NT2/D1 (cell line): ENCODE measurements at regions not wholly inside any gene's neighbourhood (a gene's known extent, or its start where the extent isn't known, plus 50 kb on each side); places are given as distances from the start of the nearest gene placed in this dataset.

Experiments used
- SUZ12 ChIP-seq: IDR thresholded peaks from 2 replicates; pipeline ENCODE4 v1.6.1; 2011; ENCODE audit not compliant: insufficient read length, insufficient read depth; ENCODE audit errors: extremely low read depth
- YY1 ChIP-seq: IDR thresholded peaks from 2 replicates; pipeline ENCODE4 v1.6.1; 2011; ENCODE audit not compliant: insufficient read length, insufficient read depth
- ZNF274 ChIP-seq: IDR thresholded peaks from 2 replicates; pipeline ENCODE4 v1.6.1; 2011; ENCODE audit warnings: mild to moderate bottlenecking, low read depth, low read length

DNA sequence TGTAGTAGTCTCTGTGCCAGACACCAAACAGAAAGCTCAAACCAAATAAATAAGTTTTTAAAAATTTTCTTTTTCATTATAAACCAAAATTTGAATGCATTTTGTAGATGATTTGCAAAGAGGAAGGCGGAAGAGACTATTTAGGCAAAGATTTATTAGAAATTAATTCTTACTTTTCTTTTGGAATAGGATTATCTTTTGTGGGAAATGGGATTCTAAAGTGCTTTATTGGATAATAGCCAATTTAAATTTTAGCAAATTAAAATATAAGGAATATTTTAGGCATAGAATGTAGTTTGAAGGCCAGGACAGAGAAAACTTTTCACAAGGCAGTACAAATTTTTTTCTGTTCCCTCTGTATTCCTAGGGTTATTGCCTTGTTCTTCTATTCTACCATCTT, 311.4 kb upstream of the ITGA1 start:
- TF ChIP-seq ZNF274 (no peak), SUZ12 (no peak), YY1 (no peak)
